ENCODE measurements at regions not wholly inside any gene's neighbourhood (a gene's known extent, or its start where the extent isn't known, plus 50 kb on each side); places are given as distances from the start of the nearest gene placed in this dataset.
A peak's percentile ranks its signal among the peaks of the same experiment; 100 is the strongest.

DNA sequence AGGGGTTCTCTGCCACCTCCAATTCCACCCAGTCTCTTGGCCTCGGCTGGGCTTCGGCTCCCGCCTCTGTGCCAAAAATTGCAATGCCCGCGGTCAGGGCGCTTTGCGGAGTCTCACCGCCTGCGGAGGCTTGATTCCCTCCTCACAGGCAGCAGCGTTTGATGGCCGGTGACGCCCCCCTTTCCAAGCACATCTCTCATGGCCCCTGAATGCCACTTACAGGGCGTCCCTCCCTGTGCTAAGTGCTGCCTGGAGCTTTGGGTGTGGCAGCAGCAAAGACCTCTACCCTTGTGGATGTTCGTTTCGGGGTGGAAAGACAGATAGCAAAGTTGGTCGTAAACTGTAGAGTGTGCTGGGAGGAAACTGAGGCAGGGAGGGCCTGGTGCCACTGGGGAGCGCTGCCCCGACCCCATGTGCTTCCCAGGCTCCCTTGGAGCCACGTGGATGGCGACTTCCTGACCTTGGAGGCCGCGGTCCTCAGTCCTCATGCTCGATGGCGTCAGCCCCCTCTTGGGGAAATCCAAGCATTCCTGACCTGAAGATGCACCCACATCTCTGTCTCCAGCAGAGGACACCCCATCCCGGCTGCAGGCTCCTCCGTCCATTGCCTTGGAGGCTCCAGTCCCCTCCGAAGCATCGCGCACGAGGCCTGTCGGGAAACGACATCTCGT, 249.2 kb upstream of the IRX4 start:
- Histone ChIP-seq H3K9me3 (no peaks in the 10 kb centered on the region), H3K4me1 (no peaks in the 10 kb centered on the region), H3K36me3 (no peaks in the 10 kb centered on the region), H3K4me3 (no peak overlapping the region), H3K27ac (no peak overlapping the region), H3K27me3 (no peaks in the 10 kb centered on the region)
- WGBS, 2 donors = 89 to 90% methylated on average over 27 to 33 of the region's 33 CpGs
- TF ChIP-seq, protein P1, sequence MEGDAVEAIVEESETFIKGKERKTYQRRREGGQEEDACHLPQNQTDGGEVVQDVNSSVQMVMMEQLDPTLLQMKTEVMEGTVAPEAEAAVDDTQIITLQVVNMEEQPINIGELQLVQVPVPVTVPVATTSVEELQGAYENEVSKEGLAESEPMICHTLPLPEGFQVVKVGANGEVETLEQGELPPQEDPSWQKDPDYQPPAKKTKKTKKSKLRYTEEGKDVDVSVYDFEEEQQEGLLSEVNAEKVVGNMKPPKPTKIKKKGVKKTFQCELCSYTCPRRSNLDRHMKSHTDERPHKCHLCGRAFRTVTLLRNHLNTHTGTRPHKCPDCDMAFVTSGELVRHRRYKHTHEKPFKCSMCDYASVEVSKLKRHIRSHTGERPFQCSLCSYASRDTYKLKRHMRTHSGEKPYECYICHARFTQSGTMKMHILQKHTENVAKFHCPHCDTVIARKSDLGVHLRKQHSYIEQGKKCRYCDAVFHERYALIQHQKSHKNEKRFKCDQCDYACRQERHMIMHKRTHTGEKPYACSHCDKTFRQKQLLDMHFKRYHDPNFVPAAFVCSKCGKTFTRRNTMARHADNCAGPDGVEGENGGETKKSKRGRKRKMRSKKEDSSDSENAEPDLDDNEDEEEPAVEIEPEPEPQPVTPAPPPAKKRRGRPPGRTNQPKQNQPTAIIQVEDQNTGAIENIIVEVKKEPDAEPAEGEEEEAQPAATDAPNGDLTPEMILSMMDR (IDR thresholded peaks at IDR 0.05) = no peak
- no peak for TF ChIP-seq POLR2AphosphoS5 (IDR thresholded peaks at IDR 0.05)
- no peak for TF ChIP-seq POLR2A (IDR thresholded peaks at IDR 0.05)
- no peak for TF ChIP-seq EP300 (IDR thresholded peaks at IDR 0.05)
- ATAC-seq (ENCODE audit: low FRiP score in 2 of 2) (no peak), DNase-seq (no peak)

DNA sequence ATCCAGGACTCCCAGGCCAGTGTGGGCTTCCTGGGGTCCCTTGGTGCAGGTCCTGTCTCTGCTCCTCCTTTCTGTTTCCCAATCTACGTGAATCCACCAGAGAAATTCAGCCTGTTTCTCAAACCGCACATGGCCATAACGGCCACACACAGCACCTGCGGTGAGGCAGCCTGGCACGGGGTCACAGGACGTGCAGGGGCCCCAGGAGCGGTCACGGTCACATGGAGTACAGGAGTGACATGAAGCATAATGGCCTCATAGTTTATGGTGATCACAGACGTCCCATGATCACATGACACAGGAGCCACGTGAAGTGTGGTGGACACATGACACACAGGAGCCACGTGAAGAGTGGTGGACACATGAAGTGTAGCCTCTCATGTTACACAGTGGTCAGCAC, 248.5 kb upstream of the IRX4 start:
- WGBS, 2 donors = 86 to 90% methylated on average over 7 to 11 of the region's 11 CpGs
- TF ChIP-seq EP300 (IDR thresholded peaks at IDR 0.05) (no peak), POLR2AphosphoS5 (IDR thresholded peaks at IDR 0.05) (no peak), POLR2A (IDR thresholded peaks at IDR 0.05) (no peak)
- TF ChIP-seq, protein P1 (IDR thresholded peaks at IDR 0.05) = no peak
- Histone ChIP-seq H3K9me3 (no peaks in the 10 kb centered on the region), H3K4me1 (no peaks in the 10 kb centered on the region), H3K4me3 (no peak overlapping the region), H3K27me3 (no peaks in the 10 kb centered on the region), H3K36me3 (no peaks in the 10 kb centered on the region), H3K27ac (no peak overlapping the region)
- DNase-seq = no peak
- ATAC-seq (ENCODE audit: low FRiP score in 2 of 2) = no peak

DNA sequence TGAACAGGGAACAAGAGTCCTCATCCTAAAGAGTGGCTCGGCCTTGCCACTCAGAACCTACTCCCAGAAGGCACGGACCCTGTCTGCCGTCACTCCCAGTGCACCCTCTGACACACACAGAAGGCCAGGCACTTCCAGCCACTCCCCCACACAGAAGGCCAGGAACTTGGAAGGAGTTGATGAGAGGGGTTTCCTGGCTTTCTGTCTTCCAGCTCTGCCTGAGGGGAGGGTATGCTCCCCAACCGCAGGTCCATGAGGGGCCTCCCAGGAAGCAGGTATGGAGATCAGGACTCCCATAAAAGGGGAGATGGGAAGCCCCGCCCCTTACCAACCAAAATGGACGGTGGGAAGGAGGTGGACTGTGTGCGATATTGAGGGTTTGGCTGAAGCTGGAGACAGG, 247.6 kb upstream of the IRX4 start:
- Histone ChIP-seq H3K36me3 (no peaks in the 10 kb centered on the region), H3K4me3 (no peak overlapping the region), H3K27me3 (no peaks in the 10 kb centered on the region), H3K4me1 (no peaks in the 10 kb centered on the region), H3K27ac (no peak overlapping the region), H3K9me3 (no peaks in the 10 kb centered on the region)
- 72 to 74% methylated on average over 7 of the region's 7 CpGs for WGBS, 2 donors
- TF ChIP-seq POLR2AphosphoS5 (IDR thresholded peaks at IDR 0.05) = no peak
- DNase-seq (no peak), ATAC-seq (ENCODE audit: low FRiP score in 2 of 2) (no peak)

DNA sequence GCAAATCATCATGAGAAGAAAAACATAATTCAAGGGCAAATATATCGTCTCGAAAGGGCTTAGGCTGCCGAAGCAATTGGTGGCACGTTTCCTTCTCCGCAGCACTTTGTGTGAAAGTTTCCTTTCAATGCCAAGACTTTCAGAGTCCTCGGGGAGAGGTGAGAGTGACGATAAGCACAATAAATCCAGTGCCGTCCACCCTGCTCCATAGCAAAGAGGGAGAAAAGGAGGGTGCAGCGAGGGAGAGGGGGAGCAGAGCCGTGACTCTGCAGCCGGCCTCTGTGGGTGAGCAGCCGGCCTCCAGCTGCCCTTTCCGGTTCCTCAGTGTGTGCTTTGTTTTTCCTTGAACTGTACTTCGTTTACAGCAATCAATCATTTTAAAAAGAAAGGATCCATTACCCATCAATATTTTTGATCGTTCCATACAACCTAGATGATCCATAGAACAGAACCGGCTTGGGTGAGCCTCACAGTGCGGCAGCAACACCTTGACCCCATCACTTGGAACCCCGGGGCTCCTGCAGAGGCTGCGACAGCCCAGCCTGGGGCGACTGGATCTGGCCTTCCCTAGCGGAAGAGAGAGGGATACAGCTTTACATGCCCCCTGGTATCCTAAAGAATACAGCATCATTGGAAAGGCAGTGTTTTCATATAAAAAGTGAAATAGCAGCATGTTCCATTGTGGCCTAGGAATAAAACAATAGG, 247.0 kb upstream of the IRX4 start:
- TF ChIP-seq POLR2AphosphoS5 (IDR thresholded peaks at IDR 0.05) (no peak), POLR2A (IDR thresholded peaks at IDR 0.05) (no peak), EP300 (IDR thresholded peaks at IDR 0.05) (no peak)
- TF ChIP-seq, protein P1 (IDR thresholded peaks at IDR 0.05) = no peak
- no peak overlapping the region for H3K4me3 ChIP-seq
- ATAC-seq (ENCODE audit: low FRiP score in 2 of 2) (peak in 1 of 2 donors; percentile 42), DNase-seq (no peak)
- WGBS, 2 donors = 41 to 52% methylated on average over 21 of the region's 21 CpGs
- H3K27me3 ChIP-seq = no peaks in the 10 kb centered on the region
- H3K27ac ChIP-seq = no peak overlapping the region
- H3K36me3 ChIP-seq = no peaks in the 10 kb centered on the region
- no peaks in the 10 kb centered on the region for H3K9me3 ChIP-seq
- no peaks in the 10 kb centered on the region for H3K4me1 ChIP-seq

DNA sequence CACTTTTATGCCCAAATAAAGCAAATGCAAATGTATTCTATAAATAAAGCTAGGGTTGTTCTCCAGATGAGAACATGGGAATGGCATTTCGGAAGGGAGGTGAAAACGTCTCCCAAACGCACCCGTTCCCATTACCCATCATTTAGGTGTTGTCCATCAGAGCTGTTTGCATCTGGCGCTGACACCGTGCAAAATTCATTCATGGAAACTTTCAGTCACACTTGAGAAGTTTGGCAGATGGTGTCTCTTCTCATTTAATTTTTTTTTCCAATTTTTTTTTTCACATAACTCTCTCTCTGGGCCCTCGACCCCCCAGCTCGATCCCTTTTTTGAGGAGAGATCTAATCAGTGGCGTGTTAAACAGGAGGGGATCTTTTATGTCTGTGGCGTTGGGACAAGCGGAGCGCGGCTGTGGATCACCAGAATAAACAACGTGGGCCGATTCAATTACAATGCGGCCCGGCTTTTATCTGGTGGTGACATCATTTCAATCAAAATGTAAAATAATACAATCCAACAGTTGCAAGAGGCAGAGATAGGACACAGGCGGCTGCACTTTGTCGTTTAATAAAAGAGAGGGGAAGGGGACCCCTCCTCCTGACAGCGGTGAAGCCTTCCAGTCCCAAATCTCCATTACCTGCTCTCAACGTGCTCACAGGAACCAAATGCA, 246.1 kb upstream of the IRX4 start:
- Histone ChIP-seq H3K36me3 (no peaks in the 10 kb centered on the region), H3K4me1 (no peaks in the 10 kb centered on the region), H3K27me3 (no peaks in the 10 kb centered on the region), H3K9me3 (no peaks in the 10 kb centered on the region), H3K27ac (no peak overlapping the region), H3K4me3 (no peak overlapping the region)
- no peak for DNase-seq
- 54 to 62% methylated on average over 21 of the region's 21 CpGs for WGBS, 2 donors
- TF ChIP-seq, protein P1 (IDR thresholded peaks at IDR 0.05) = no peak
- no peak for TF ChIP-seq POLR2A (IDR thresholded peaks at IDR 0.05)
- no peak for TF ChIP-seq POLR2AphosphoS5 (IDR thresholded peaks at IDR 0.05)
- no peak for TF ChIP-seq EP300 (IDR thresholded peaks at IDR 0.05)
- ATAC-seq (ENCODE audit: low FRiP score in 2 of 2) = no peak
